ENCODE measurements at regions not wholly inside any gene's neighbourhood (a gene's known extent, or its start where the extent isn't known, plus 50 kb on each side); places are given as distances from the start of the nearest gene placed in this dataset.

DNA sequence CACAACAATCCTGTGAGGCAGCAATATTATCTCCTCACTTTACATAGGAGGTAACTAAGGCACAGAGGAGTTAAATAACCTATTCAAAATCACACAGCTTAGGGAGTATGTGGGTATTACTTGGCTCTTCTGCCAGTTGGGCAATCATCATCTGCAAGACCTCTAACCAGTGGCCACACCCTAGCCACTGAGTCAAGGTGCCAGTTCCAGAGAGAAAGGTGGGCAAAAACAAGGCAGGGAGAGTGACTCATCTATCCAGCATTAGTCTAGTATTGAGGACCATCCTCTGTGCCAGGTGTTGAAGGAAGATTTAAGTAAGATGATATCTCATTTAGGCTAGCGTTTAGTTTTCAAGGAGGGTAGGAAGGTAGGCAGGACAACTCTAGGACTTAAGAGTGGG lies 113.9 kb upstream of the EOLA2 start:
- TF ChIP-seq, protein P1, sequence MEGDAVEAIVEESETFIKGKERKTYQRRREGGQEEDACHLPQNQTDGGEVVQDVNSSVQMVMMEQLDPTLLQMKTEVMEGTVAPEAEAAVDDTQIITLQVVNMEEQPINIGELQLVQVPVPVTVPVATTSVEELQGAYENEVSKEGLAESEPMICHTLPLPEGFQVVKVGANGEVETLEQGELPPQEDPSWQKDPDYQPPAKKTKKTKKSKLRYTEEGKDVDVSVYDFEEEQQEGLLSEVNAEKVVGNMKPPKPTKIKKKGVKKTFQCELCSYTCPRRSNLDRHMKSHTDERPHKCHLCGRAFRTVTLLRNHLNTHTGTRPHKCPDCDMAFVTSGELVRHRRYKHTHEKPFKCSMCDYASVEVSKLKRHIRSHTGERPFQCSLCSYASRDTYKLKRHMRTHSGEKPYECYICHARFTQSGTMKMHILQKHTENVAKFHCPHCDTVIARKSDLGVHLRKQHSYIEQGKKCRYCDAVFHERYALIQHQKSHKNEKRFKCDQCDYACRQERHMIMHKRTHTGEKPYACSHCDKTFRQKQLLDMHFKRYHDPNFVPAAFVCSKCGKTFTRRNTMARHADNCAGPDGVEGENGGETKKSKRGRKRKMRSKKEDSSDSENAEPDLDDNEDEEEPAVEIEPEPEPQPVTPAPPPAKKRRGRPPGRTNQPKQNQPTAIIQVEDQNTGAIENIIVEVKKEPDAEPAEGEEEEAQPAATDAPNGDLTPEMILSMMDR (IDR thresholded peaks at IDR 0.05), result no peak
- no peak for TF ChIP-seq POLR2AphosphoS5 (IDR thresholded peaks at IDR 0.05; ENCODE audit: low read depth, low read length)
- no peak for TF ChIP-seq TCF7L2 (IDR thresholded peaks at IDR 0.05; ENCODE audit: low read depth, low read length)

Data from Panc1 (cell line).